ENCODE measurements at regions not wholly inside any gene's neighbourhood (a gene's known extent, or its start where the extent isn't known, plus 50 kb on each side); places are given as distances from the start of the nearest gene placed in this dataset.

DNA sequence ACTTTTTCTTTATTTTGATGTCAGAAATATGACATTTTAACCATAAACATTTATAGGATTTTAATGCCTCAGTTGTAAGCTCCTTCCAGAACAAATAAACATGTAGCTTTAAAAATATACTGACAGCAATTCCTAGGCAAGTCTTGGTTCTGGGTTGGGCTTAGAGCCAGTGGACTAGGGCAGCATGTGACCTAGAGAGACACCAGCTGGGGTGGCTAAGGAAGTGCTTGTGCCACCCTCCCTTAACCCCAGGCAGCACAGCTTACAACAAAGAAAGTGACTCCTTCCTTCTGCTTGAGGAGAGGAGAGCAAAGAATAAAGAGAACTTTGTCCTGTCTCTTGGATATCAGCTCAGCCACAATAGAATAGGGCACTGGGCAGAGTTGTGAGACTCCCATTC lies 61.6 kb upstream of the KTN1 start:
- no peak overlapping the region for H3K27ac ChIP-seq (ENCODE audit: low read length)
- H3K79me2 ChIP-seq (ENCODE audit: low read length) = no peaks in the 10 kb centered on the region
- H4K20me1 ChIP-seq (ENCODE audit: low read length) = no peaks in the 10 kb centered on the region
- POLR2A ChIA-PET (ENCODE audit: unreplicated experiment) = interaction anchor here (0.6 kb wide), 1 partner anchor 14 kb away, joined by 3 read pairs; no protein-coding TSS in a partner anchor
- H3K4me1 ChIP-seq (ENCODE audit: insufficient read depth, low read length) = peaks cover 8% of the 10 kb centered on the region; the same call in 1 of the 2 replicates
- H3K9ac ChIP-seq (ENCODE audit: low read length) = no peak overlapping the region
- no peak overlapping the region for H3K4me3 ChIP-seq (ENCODE audit: low read length)
- TF ChIP-seq EZH2 (IDR thresholded peaks at IDR 0.05; ENCODE audit: low read length, unreplicated experiment) (no peak), EZH2phosphoT487 (IDR thresholded peaks at IDR 0.05; ENCODE audit: borderline replicate concordance, low read length) (no peak)
- TF ChIP-seq, protein P1, sequence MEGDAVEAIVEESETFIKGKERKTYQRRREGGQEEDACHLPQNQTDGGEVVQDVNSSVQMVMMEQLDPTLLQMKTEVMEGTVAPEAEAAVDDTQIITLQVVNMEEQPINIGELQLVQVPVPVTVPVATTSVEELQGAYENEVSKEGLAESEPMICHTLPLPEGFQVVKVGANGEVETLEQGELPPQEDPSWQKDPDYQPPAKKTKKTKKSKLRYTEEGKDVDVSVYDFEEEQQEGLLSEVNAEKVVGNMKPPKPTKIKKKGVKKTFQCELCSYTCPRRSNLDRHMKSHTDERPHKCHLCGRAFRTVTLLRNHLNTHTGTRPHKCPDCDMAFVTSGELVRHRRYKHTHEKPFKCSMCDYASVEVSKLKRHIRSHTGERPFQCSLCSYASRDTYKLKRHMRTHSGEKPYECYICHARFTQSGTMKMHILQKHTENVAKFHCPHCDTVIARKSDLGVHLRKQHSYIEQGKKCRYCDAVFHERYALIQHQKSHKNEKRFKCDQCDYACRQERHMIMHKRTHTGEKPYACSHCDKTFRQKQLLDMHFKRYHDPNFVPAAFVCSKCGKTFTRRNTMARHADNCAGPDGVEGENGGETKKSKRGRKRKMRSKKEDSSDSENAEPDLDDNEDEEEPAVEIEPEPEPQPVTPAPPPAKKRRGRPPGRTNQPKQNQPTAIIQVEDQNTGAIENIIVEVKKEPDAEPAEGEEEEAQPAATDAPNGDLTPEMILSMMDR (conservative IDR thresholded peaks at IDR 0.05; ENCODE audit: low read depth, low read length) = no peak
- no peak for ATAC-seq
- H2AFZ ChIP-seq (ENCODE audit: low read length) = no peak overlapping the region
- intact Hi-C loops (cut with micrococcal nuclease) = no loop called here
- BruUV-seq (replicated peaks) = no TSS peak
- no peak overlapping the region for H3K4me2 ChIP-seq (ENCODE audit: low read length)
- H3K9me2 ChIP-seq (replicated peaks; ENCODE audit: low read length) = no peaks in the 10 kb centered on the region
- no peaks in the 10 kb centered on the region; the same call in 1 of the 2 replicates for H3K9me3 ChIP-seq (ENCODE audit: low read length)
- no peaks in the 10 kb centered on the region for H3K36me3 ChIP-seq (ENCODE audit: low read depth, low read length)
- H3K27me3 ChIP-seq (ENCODE audit: low read length) = no peaks in the 10 kb centered on the region
- no peaks in the 10 kb centered on the region for H3F3A ChIP-seq (ENCODE audit: low read length, unreplicated experiment)
- no peak for DNase-seq
- CTCF ChIA-PET = no interaction called here

DNA sequence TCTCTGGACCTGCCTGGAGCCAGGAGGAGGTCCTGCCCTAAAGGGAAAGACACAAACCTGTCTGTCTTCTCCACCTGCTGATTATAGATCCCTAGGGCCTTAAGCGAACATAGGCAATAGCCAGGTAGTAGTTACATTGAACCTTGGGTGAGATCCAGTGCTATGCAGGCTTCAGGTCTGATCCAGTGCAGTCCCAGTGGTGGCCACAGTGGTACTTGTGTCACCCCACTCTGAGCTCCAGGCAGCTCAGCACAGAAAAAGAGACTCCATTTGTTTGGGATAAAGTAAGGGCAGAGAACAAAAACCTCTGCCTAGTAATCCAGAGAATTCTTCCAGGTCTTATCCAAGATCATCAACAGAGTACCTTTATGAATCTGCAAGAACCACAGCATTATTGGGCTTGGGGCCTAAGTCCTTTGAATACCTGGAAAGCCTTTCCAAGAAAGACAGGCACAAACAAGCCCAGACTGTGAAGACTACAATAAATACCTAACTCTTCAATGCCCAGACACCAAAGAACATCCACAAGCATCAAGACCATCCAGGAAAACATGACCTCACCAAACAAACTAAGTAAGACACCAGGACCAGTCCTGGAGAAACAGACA lies 60.4 kb upstream of the KTN1 start:
- ATAC-seq = no peak; the same call in 1 of the 2 replicates
- POLR2A ChIA-PET (ENCODE audit: unreplicated experiment) = no interaction called here

DNA sequence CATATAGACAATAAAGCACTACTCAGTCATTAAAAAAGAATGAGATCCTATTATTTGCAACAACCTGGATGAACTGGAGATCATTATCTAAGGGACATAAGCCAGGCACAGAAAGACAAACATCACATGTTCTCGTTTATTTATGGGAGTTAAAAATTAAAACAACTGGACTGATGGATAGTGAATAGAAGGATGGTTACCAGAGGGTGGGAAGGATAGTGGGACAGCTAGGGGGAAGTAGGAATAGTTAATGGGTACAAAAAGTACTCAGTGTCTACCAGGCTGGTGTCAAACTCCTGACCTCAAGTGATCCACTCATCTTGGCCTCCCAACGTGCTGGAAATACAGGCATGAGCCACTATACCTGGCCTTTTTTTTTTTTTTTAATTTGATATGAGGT lies 56.7 kb upstream of the KTN1 start:
- Histone ChIP-seq H4K20me1 (ENCODE audit: low read length) (no peaks in the 10 kb centered on the region), H3K4me2 (ENCODE audit: low read length) (no peak overlapping the region), H3K4me1 (ENCODE audit: insufficient read depth, low read length) (no peaks in the 10 kb centered on the region), H3F3A (ENCODE audit: low read length, unreplicated experiment) (no peaks in the 10 kb centered on the region), H3K27me3 (ENCODE audit: low read length) (no peaks in the 10 kb centered on the region), H2AFZ (ENCODE audit: low read length) (no peak overlapping the region), H3K4me3 (ENCODE audit: low read length) (no peak overlapping the region), H3K27ac (ENCODE audit: low read length) (no peak overlapping the region), H3K79me2 (ENCODE audit: low read length) (no peaks in the 10 kb centered on the region), H3K36me3 (ENCODE audit: low read depth, low read length) (no peaks in the 10 kb centered on the region), H3K9ac (ENCODE audit: low read length) (no peak overlapping the region), H3K9me2 (replicated peaks; ENCODE audit: low read length) (no peaks in the 10 kb centered on the region), H3K9me3 (ENCODE audit: low read length) (no peaks in the 10 kb centered on the region; the same call in 1 of the 2 replicates)
- CTCF ChIA-PET = no interaction called here
- no TSS peak for BruUV-seq (replicated peaks)
- POLR2A ChIA-PET (ENCODE audit: unreplicated experiment) = no interaction called here
- peak; percentile 31; the same call in 1 of the 2 replicates for ATAC-seq
- TF ChIP-seq EZH2phosphoT487 (IDR thresholded peaks at IDR 0.05; ENCODE audit: borderline replicate concordance, low read length) = no peak
- DNase-seq = no peak
- intact Hi-C loops (cut with micrococcal nuclease) = no loop called here

More for the DNA sequence above, 60.4 kb upstream of the KTN1 start:
- no peak overlapping the region for H2AFZ ChIP-seq (ENCODE audit: low read length)
- CTCF ChIA-PET = no interaction called here
- DNase-seq = no peak
- TF ChIP-seq, protein P1 (conservative IDR thresholded peaks at IDR 0.05; ENCODE audit: low read depth, low read length) = no peak
- TF ChIP-seq EZH2phosphoT487 (IDR thresholded peaks at IDR 0.05; ENCODE audit: borderline replicate concordance, low read length) (no peak), EZH2 (IDR thresholded peaks at IDR 0.05; ENCODE audit: low read length, unreplicated experiment) (no peak)
- H3K4me3 ChIP-seq (ENCODE audit: low read length) = no peak overlapping the region
- H3F3A ChIP-seq (ENCODE audit: low read length, unreplicated experiment) = no peaks in the 10 kb centered on the region
- BruUV-seq (replicated peaks) = no TSS peak
- no peaks in the 10 kb centered on the region for H3K27me3 ChIP-seq (ENCODE audit: low read length)
- no peaks in the 10 kb centered on the region for H4K20me1 ChIP-seq (ENCODE audit: low read length)
- H3K4me2 ChIP-seq (ENCODE audit: low read length) = no peak overlapping the region
- H3K9me3 ChIP-seq (ENCODE audit: low read length) = no peaks in the 10 kb centered on the region; the same call in 1 of the 2 replicates
- H3K79me2 ChIP-seq (ENCODE audit: low read length) = no peaks in the 10 kb centered on the region
- no peak overlapping the region for H3K27ac ChIP-seq (ENCODE audit: low read length)
- peaks cover 6% of the 10 kb centered on the region; the same call in 1 of the 2 replicates for H3K4me1 ChIP-seq (ENCODE audit: insufficient read depth, low read length)
- H3K9ac ChIP-seq (ENCODE audit: low read length) = no peak overlapping the region
- intact Hi-C loops (cut with micrococcal nuclease) = no loop called here
- H3K36me3 ChIP-seq (ENCODE audit: low read depth, low read length) = no peaks in the 10 kb centered on the region
- H3K9me2 ChIP-seq (replicated peaks; ENCODE audit: low read length) = no peaks in the 10 kb centered on the region

Data from PC-3 (cell line).